Activated T-cell treated with anti-CD3 and anti-CD28 coated beads, Interleukin-2, amount 50 U/mL, for 4 hours (primary cell): ENCODE measurements at regions not wholly inside any gene's neighbourhood (a gene's known extent, or its start where the extent isn't known, plus 50 kb on each side); places are given as distances from the start of the nearest gene placed in this dataset.
"Not testable (repeated sequence)": the region's sequence is repeated elsewhere in the genome, so short reads cannot be mapped to it uniquely, and the experiment has no call there.

Experiments used
- ATAC-seq, 2 donors: fragments of 200-7000 bp; cut with Tn5 transposase; one replicate each; pipeline ENCODE4 v1.10.0; 2021
- DNase-seq: peaks from one replicate; pipeline ENCODE4 v3.0.0-alpha.2; 2020
- H3K27me3 Mint-ChIP-seq: one replicate; pipeline ENCODE4 v1.8.0; 2021; ENCODE audit warnings: low read depth, mixed read lengths
- H3K36me3 Mint-ChIP-seq: one replicate; pipeline ENCODE4 v1.8.0; 2022; ENCODE audit warnings: mixed read lengths; ENCODE audit not compliant: insufficient read depth
- H3K4me1 Mint-ChIP-seq: one replicate; pipeline ENCODE4 v1.8.0; 2021; ENCODE audit warnings: low read depth, mixed read lengths
- H3K4me3 Mint-ChIP-seq: one replicate; pipeline ENCODE4 v1.8.0; 2021; ENCODE audit warnings: mild to moderate bottlenecking, moderate library complexity, mixed read lengths
- H3K9me3 Mint-ChIP-seq: one replicate; pipeline ENCODE4 v1.8.0; 2021; ENCODE audit warnings: mixed read lengths

DNA sequence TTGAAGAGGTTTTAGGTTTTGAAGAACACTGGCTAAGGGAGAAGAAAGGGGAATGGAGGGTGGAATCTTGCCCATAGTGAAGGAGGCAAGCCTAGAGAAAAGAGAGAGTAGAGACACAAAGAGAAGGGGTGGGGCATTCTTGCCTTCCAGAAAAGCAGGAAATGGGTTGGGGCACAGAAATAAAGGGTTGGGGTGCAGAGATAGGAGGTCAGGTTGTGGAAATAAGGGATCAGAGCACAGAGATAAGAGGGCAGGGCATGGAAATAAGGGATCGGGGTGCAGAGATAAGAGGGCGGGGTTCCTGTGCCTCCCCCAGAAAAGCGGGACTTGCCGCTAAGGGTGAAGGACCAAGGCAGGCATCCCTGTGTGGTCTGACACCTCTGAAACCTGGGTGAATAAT lies 69.9 kb downstream of the ALG1L2 start:
- not testable (repeated sequence) for DNase-seq, H3K9me3 Mint-ChIP-seq, ATAC-seq, H3K27me3 Mint-ChIP-seq, H3K4me1 Mint-ChIP-seq, H3K4me3 Mint-ChIP-seq, H3K36me3 Mint-ChIP-seq

DNA sequence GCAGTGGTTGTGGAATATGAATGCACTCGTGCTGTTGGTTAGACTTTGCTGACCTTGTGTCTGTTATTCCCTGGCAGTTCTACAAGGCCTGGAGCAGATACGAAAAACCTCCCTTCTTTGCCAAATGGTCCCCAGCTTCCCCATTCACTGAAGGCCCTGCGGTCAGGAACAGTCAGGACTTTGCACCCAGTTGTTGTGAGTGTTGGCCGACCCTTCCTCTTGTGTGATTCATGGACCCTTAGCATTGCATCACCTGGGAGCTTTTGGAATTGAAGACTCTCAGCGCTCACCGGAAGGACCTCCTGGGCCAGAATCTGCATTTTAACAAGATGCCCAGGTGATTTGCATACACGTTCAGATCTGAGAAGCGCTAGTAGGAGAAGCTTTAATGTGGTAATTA lies 71.6 kb downstream of the ALG1L2 start:
- H3K36me3 Mint-ChIP-seq, H3K4me1 Mint-ChIP-seq, H3K9me3 Mint-ChIP-seq, ATAC-seq, DNase-seq, H3K27me3 Mint-ChIP-seq, H3K4me3 Mint-ChIP-seq: not testable (repeated sequence)

DNA sequence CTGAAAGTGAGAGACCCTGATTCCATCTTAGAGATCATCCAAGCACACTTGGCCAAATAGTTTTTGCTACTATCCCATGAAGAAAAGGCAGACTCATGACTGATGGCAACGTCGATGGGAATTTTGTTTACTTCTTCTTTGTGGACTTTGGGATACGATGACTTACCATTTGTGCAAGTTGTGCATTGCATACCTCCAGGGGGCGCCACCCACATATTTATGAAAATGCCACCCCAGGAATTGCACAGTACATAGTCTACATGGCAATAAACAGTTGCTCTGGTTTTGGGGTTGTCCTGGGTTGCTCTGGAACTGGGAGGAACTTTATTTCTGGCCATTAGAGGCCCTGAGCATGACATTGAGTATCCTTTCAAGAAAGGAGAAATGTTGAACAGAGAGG lies 73.8 kb downstream of the ALG1L2 start:
- DNase-seq, H3K4me3 Mint-ChIP-seq, H3K27me3 Mint-ChIP-seq, ATAC-seq, H3K9me3 Mint-ChIP-seq, H3K36me3 Mint-ChIP-seq, H3K4me1 Mint-ChIP-seq: not testable (repeated sequence)

DNA sequence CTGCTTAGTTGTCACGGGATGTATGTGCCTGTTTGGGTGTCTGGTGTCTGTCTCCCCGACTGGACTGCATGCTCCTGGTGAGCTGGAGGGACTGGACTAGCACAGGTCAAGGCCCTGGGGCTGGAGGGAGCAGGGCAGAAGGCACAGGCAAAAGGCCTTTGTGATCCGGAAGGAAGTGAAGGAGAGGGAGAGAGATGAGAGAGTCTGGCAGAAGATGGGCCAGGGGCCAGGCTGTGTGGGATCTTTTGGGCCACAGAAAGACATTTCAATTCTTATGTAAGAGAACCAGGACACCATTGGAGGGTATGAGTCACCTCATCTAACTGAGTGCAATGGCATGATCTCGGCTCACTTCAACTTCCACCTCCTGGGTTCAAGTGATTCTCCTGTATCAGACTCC lies 85.2 kb downstream of the ALG1L2 start:
- DNase-seq, H3K9me3 Mint-ChIP-seq, H3K27me3 Mint-ChIP-seq, H3K4me3 Mint-ChIP-seq, H3K36me3 Mint-ChIP-seq, H3K4me1 Mint-ChIP-seq, ATAC-seq: not testable (repeated sequence)

DNA sequence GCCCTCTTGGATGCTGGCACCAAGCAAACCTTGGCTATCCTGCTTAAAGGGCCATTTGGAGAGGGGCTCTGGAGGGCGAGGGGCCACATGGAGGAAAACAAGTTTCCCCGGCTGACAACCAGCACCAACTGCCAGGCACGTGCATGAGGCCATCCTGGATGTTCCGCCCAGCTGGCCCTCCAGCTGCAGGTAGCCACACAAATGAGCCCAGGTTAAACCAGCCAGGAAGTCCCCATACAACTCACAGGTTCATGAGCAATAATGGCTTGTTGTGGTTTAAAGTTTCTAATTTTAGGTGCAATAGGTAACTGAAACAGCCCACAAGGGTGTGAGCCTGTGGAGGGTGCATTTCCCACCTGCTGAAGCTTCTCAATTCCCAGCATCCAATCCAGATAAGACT lies 93.6 kb downstream of the ALG1L2 start:
- H3K27me3 Mint-ChIP-seq, DNase-seq, H3K36me3 Mint-ChIP-seq, H3K4me3 Mint-ChIP-seq, H3K9me3 Mint-ChIP-seq, ATAC-seq: not testable (repeated sequence)
- peaks cover 22% of the 10 kb centered on the region for H3K4me1 Mint-ChIP-seq

DNA sequence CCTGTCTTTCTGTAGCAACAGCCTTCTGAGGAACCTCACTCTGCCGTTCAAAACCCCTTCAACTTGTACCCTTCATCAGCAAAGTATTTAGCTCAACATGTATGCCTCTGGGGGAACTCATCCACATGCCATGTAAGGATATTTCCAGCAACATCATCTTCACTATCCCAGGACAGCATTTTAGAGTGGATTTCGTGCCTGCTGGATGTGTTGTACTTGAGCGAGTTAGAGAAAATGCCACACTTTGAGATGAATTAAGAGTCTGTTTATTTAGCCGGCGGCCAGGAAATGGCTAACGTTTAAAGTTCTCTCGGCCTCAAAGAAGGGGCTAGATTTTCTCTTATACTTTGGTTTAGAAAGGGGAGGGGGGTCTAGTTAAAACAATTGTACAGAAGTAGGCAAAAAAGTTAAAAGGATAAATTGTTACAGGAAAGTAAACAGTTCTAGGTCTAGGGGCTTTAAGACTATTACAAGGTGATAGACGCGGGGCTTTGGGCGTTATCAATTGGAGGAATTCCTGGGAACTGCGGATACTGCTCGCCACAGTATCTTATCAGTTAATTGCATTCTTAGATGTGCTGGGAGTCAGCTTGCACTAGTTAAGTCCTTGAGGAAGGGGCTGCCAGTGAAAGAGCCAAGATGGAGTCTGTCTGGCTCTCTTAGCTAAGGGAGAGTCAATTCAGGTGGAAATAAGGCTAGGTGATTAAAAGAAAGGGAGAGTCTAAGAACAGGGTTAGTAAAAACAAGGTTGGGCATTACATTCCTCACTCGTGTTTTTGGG lies 95.0 kb downstream of the ALG1L2 start:
- H3K27me3 Mint-ChIP-seq, H3K4me3 Mint-ChIP-seq, H3K36me3 Mint-ChIP-seq, ATAC-seq, DNase-seq, H3K9me3 Mint-ChIP-seq: not testable (repeated sequence)
- peaks cover 22% of the 10 kb centered on the region for H3K4me1 Mint-ChIP-seq

DNA sequence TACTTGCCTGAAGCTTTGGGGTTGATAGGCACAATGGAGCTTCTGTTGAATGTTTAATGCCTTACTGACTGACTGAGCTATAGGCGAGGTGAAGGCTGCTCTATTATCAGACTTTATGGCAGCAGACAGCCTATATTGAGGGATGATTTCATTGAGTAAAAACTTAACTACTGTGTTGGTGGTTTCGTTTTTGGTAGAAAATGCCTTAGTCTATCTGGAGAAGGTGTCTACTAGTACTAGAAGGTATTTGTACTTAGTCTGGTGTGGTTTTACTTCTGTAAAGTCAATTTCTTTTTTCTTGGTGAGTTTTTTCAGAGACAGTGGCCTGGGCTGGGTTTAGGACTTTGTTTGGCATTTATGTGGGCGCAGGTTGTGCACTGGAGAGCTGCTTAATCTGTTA lies 97.2 kb downstream of the ALG1L2 start:
- ATAC-seq, DNase-seq, H3K27me3 Mint-ChIP-seq, H3K9me3 Mint-ChIP-seq, H3K36me3 Mint-ChIP-seq: not testable (repeated sequence)
- Mint-ChIP-seq H3K4me3 (peak overlapping the region; percentile 65), H3K4me1 (peaks cover 22% of the 10 kb centered on the region)

DNA sequence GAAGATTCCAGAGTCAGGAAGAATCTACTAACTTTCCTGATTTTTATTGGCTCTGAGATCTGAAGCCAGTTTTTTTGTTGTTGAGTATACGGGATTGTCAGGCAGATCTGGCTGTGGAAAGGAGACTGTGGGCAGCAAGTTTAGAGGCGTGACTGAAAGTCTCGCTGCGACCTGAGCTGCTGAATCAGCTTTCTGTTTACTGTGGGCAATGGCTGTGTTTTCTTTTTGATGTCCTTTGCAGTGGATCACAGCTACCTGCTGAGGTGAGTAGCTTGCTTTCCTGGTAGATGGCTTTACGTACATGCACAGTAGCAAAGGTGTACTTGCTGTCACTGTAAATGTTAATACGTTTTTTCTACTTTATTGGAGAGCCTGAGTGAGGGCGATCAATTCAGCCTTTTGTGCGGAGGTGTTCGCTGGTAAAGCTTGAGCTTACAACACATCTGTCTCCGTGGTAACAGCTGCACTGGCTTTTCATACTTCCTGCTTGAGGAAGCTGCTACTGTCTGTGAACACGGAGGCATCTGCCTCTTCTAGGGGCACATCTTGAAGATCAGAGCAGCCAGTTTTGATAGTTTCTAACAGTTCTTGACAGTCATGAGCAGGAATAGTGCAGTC lies 97.8 kb downstream of the ALG1L2 start:
- not testable (repeated sequence) for ATAC-seq, H3K27me3 Mint-ChIP-seq, H3K36me3 Mint-ChIP-seq, H3K9me3 Mint-ChIP-seq
- peak; percentile 7 for DNase-seq
- Mint-ChIP-seq H3K4me3 (peak overlapping the region; percentile 65), H3K4me1 (peaks cover 22% of the 10 kb centered on the region)

DNA sequence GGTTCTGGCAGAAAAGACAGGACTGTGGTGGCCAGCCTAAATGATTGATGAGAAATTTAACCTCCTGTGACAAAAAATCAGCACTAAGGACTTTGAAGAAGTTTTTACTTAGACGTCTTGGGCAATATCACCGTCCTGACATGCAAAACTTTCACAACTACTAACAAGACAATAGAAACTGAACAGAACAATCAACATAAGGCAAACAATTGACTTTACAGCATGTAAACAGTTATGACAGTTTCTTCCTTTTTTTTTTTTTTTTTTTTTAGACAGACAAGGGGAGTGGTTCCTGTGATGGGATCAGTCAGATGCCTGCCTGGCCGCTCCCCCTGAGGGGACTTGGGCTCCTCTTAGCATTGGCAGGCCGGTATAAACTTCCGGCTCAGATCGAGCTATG lies 100.8 kb downstream of the ALG1L2 start:
- H3K4me1 Mint-ChIP-seq, result peaks cover 22% of the 10 kb centered on the region
- H3K4me3 Mint-ChIP-seq, H3K36me3 Mint-ChIP-seq, DNase-seq, H3K27me3 Mint-ChIP-seq, H3K9me3 Mint-ChIP-seq, ATAC-seq: not testable (repeated sequence)

DNA sequence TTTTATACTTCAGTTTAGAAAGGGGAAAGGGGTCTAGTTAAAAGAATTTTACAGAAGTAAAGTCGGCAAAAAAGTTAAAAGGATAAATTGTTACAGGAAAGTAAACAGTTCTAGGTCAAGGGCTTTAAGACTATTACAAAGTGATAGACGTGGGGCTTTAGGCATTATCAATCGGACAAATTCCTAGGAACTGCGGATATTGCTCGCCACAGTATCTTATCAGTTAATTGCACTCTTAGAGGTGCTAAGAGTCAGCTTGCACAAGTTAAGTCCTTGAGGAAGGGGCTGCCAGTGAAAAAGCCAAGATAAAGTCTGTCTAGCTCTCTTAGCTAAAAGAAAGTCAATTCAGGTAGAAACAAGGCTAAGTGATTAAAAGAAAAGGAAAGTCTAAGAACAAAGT lies 102.1 kb downstream of the ALG1L2 start:
- DNase-seq, H3K4me3 Mint-ChIP-seq, H3K9me3 Mint-ChIP-seq, H3K36me3 Mint-ChIP-seq, ATAC-seq, H3K27me3 Mint-ChIP-seq: not testable (repeated sequence)
- peaks cover 15% of the 10 kb centered on the region for H3K4me1 Mint-ChIP-seq

DNA sequence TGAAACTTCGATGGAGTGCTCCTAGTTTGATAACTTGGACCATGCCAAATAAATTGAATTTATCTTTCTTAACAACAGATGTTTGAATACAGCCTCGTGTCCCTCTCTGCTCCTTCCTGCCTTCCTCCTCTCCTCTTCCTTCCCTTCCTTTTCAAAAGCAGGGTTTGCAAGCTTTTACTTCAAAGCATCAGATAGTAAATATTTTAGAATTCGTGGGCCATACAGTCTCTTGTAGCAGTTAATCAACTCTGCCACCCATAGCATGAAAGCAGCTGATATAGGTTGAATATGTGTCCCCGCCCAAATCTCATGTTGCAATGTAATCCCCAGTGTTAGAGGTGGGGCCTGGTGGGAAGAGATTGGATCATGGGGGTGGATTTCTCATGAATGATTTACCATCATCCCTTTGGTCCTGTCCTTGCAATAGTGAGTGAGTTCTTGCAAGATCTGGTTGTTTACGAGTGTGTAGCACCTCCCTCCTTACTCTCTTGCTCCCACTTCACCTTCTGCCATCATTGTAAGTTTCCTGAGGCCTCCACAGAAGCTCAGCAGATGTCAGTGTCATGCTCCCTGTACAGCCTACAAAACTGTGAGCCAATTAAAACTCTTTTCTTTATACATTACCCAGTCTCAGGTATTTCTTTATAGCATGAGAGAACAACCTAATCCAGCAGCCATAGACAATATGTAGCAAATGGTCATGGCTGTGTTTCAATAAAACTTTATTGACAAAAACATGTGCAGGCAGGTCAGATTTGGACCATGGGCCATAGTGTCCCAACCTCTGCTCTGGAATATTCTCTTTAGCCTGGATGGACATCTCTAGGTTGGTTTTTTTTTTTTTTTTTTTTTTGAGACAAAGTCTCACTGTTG lies 102.8 kb downstream of the ALG1L2 start:
- not testable (repeated sequence) for H3K4me1 Mint-ChIP-seq, H3K9me3 Mint-ChIP-seq, H3K4me3 Mint-ChIP-seq, H3K27me3 Mint-ChIP-seq, DNase-seq, H3K36me3 Mint-ChIP-seq, ATAC-seq

DNA sequence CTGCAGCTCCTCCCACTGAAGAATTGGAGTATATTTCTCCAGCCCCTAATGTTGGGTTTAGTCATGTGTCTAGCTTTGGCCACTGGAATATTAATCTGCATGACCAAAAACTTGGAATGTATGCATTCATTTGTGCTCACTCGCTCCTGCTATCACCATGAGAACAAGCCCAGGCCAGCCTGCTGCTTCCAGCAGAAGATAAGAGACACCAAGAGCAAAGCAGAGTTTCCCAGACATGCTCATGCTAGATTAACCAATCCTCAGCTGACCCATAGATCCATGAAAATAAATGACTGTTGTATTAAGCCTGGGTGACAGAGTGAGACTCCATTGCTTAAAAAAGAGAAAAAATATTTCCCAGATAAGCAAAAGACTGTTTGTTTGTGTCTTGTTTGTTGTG lies 119.6 kb downstream of the ALG1L2 start:
- not testable (repeated sequence) for H3K36me3 Mint-ChIP-seq, ATAC-seq, H3K4me1 Mint-ChIP-seq, H3K4me3 Mint-ChIP-seq, DNase-seq
- Mint-ChIP-seq H3K27me3 (peaks cover 15% of the 10 kb centered on the region), H3K9me3 (peaks cover 18% of the 10 kb centered on the region)

DNA sequence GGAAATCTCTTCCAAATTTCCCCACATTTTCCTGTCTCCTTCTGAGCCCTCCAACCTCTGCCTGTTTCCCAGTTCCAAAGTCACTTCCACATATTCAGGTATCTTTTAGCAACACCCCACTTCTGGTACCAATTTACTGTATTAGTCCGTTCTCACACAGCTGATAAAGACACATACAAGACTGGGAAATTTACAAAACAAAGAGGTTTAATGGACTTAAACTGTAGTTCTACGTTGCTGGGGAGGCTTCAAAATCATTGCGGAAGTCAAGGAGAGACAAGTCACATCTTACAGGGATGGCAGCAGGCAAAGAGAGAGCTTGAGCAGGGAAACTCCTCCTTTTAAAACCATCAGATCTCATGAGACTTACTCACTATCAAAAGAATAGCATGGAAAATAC lies 122.0 kb downstream of the ALG1L2 start:
- not testable (repeated sequence) for ATAC-seq, DNase-seq, H3K36me3 Mint-ChIP-seq, H3K4me1 Mint-ChIP-seq, H3K4me3 Mint-ChIP-seq
- peaks cover 15% of the 10 kb centered on the region for H3K27me3 Mint-ChIP-seq
- H3K9me3 Mint-ChIP-seq, result peaks cover 18% of the 10 kb centered on the region

DNA sequence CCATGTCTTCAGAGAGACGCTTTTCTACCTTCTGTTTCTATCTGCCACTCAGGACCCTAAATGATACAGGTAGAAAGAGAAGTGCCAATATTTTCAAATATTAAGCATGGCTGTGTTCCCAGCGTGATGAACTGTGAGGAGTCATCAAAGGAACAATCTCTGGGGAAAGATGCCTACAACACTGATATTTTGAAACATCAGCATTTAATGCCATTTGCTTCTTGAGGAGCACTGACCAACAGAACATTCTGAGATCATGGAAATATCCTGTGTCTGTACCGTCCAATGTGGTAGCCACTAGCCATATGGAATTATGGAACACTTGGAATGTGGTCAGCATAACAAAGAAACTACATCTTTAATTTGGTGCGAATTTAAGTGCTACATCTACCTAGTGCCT lies 117.9 kb upstream of the COL6A5 start:
- DNase-seq (no peak), ATAC-seq (no peak)
- Mint-ChIP-seq H3K27me3 (no peaks in the 10 kb centered on the region), H3K4me3 (no peak overlapping the region), H3K36me3 (no peaks in the 10 kb centered on the region), H3K9me3 (no peaks in the 10 kb centered on the region), H3K4me1 (no peaks in the 10 kb centered on the region)
